Neural cell (in vitro differentiated cells): ENCODE measurements at regions not wholly inside any gene's neighbourhood (a gene's known extent, or its start where the extent isn't known, plus 50 kb on each side); places are given as distances from the start of the nearest gene placed in this dataset.

Experiments used
- EZH2 ChIP-seq: fragments of 200-600, 300-800 bp; shearing (Covaris generic), sonication (generic); IDR thresholded peaks from 2 replicates; pipeline ENCODE4 v1.6.1; 2014; ENCODE audit warnings: antibody characterized with exemption, low read length, borderline replicate concordance, mild to moderate bottlenecking; ENCODE audit not compliant: insufficient read depth, poor library complexity, severe bottlenecking
- TF ChIP-seq, protein P1 (sequence below): fragments of 450-650 bp; IDR thresholded peaks from 2 replicates; pipeline ENCODE4 v1.5.1; 2014; ENCODE audit warnings: antibody characterized with exemption, mild to moderate bottlenecking, moderate library complexity; ENCODE audit not compliant: poor library complexity, severe bottlenecking

DNA sequence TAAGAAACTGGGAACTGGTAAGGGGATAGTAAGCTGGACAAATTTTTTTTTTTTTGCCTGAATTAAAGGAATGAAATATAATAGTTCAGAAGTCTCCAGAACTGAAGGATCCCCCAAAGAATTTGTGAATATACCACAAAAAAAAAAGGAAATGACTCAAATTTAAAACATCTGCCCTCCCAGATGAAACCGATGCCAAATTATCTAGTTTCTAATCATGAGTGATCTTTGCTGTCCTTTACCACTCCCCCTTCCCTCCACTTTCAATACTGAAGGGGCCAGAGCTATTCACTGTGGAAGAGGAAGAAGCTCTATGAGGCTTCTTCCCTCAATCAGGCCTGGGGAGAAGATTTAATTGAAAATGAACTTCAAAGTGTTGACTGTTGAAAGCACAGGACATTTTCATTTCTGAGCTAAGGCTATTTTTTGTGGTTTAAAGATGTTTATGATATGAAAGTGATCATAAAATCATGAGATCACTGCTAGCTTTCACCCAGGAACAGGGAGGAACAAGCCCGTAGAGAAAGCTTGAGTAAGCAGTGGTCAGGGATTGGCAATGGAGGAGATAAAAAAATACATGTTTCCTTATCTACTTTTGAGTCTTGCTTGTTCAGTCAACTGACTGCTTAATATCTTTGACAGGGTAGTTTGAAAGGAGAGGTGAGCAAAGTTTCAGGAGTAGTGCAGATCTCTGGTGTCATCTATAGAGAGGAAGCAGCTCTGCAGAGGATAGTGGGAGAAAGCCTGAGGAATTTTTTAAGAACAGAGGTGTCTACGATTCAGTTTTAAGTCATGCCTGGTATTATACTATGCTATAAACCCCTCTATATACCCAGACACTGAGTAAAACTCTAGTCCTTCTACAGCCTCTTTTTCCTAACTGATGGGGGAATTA, 409.5 kb upstream of the FIGN start:
- TF ChIP-seq, protein P1, sequence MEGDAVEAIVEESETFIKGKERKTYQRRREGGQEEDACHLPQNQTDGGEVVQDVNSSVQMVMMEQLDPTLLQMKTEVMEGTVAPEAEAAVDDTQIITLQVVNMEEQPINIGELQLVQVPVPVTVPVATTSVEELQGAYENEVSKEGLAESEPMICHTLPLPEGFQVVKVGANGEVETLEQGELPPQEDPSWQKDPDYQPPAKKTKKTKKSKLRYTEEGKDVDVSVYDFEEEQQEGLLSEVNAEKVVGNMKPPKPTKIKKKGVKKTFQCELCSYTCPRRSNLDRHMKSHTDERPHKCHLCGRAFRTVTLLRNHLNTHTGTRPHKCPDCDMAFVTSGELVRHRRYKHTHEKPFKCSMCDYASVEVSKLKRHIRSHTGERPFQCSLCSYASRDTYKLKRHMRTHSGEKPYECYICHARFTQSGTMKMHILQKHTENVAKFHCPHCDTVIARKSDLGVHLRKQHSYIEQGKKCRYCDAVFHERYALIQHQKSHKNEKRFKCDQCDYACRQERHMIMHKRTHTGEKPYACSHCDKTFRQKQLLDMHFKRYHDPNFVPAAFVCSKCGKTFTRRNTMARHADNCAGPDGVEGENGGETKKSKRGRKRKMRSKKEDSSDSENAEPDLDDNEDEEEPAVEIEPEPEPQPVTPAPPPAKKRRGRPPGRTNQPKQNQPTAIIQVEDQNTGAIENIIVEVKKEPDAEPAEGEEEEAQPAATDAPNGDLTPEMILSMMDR, result no peak
- no peak for TF ChIP-seq EZH2
